ENCODE measurements at regions not wholly inside any gene's neighbourhood (a gene's known extent, or its start where the extent isn't known, plus 50 kb on each side); places are given as distances from the start of the nearest gene placed in this dataset.
"Not testable (repeated sequence)": the region's sequence is repeated elsewhere in the genome, so short reads cannot be mapped to it uniquely, and the experiment has no call there.

DNA sequence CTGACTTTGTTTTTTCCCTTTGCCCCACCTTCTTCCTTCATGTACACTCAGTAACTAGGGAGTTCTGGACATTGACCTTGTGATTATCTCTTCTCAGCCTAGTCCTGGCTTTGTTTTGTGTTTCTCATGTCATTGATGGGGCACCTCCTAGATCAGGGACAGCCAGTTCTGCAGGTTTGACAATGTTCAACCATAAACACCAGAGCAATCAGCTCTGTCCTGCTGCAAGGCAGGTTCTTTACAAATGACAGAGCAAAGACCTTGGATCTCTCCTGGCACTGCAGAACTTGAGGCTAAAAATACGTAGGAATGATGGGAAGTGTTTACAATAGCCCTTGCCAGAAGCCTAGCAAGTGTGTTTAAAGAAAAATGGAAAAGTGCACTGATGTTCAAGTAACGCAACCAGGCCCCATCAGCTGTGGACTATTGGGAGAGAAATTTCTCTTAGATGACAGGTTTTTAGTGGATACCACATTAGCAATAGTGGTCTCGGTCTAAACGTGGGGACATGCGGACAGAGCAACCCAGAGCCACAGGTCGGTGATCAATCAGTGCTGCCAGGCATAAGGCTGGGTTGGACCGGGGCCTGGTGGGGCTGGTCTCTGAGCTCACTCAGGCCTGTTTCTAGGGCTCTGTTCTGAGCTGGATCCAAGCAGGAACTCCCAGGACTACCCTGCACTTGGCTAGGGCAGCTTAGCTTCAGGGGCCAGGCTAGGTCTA lies 76.8 kb downstream of the SOWAHC start:
- no peak for DNase-seq (ENCODE audit: low read depth)

DNA sequence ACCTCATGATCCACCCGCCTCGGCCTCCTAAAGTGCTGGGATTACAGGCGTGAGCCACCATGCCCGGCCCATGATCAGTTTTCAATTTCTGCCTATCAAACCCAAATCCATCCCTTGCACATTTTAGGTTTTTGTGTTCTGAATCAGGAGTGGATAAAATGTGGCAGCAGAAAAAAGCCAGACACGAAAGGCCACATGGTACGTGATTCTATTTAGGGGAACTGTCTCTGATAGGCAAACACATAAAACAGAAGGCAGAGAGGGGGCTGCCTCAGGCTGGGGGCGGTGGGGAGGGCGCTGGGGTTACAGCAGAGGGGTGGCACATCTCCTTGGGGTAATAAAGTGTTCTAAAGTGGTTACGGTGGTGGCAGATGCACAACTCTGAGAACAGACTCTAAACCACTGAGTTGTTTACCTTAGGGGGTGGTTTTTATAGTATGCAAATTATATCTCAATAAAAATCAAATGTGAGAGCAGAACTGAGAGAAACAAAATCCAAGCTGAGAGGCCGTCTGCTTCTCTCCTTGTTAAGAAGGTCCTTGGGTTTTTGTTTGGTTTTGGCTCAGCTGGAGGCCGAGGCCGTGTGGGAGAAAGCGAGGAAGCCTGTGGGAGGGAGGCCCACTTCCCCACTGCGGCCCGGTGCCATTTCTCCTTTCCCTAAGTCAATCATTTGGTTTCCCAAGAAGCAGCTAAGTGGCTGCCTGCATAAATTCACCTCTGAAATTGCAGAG lies 78.0 kb downstream of the SOWAHC start:
- no peak for DNase-seq (ENCODE audit: low read depth)

DNA sequence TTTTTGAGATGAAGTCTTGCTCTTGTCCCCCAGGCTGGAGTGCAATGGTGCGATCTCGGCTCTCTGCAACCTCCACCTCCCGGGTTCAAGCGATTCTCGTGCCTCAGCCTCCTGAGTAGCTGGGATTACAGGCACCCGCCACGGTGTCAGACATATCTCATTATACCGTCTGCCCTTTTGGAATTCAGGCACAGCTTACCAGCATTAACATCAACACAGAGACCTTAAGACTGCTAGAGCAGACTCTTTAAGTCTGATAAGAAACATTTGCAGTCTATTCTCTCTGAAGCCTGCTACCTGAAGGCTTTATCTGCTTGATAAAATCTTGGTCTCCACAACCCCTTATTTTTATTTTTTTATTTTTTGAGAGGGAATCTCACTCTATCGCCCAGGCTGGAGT lies 78.7 kb downstream of the SOWAHC start:
- DNase-seq (ENCODE audit: low read depth): not testable (repeated sequence)

DNA sequence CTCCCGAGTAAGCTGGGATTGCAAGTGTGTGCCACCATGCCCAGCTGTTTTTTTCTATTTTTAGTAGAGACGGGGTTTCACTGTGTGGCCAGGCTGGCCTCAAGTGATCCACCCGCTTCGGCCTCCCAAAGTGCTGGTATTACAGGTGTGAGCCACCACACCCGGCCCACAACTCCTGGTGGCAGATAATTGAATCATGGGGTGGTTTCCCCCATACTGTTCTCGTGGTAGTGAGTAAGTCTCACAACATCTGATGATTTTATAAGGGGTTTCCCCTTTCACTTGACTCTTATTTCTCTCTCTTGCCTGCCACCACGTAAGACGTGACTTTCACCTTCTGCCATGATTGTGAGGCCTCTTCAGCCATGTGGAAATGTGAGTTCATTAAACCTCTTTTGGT lies 79.1 kb downstream of the SOWAHC start:
- not testable (repeated sequence) for DNase-seq (ENCODE audit: low read depth)

DNA sequence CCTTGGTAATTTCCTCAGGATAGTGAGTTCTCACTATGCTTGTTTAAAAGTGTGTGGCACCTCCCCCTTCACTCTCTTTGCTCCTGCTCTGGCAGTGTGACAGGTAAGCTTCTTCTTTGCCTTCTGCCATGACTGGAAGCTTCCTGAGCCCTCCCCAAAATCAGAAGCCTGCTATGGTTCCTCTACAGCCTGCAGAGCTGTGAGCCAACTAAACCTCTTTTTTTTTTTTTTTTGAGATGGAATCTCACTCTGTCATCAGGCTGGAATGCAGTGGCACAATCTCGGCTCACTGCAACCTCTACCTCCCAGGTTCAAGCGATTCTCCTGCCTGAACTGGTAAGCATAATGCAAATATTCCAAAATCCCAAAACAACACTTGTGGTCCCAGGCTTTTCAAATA lies 80.0 kb downstream of the SOWAHC start:
- no peak for DNase-seq (ENCODE audit: low read depth)

DNA sequence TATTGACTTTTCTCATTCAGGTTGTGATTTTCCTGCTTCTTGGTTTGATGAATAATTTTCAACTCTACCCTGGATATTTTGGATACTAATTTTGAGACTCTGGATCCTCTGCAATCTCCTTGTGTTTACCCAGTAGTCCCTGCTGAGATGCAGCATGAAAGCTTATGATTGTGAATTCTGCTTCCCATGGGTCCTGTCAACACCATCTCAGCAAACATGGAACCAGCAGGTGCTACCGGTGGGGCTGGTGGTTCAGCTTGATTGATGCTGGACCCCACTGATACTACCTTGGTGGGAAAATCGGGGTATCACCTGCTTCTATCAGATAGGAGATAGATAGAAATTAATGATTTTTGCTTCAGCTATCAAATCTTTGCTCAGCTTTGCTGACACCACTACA lies 81.1 kb downstream of the SOWAHC start:
- no peak for DNase-seq (ENCODE audit: low read depth)

DNA sequence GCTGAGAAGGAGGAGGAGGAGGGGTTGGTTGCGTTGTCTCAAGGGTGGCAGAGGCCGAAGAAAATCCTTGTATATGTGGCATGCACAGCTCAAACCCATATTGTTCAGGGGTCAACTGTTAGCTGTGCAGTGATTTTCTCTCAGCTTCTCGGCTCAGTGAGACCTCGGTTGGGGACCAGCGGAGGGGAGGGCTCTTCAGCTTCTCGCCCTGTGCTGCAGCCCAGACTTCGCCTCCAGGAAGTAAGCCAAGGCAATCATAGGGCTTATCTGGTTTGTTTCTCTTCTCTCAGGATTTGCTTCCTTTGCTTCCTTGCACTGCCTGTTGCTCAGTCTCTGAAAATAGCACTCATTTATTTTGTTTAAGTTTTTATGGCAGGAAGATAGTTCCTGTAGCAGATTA lies 85.5 kb downstream of the SOWAHC start:
- DNase-seq (ENCODE audit: low read depth): no peak

DNA sequence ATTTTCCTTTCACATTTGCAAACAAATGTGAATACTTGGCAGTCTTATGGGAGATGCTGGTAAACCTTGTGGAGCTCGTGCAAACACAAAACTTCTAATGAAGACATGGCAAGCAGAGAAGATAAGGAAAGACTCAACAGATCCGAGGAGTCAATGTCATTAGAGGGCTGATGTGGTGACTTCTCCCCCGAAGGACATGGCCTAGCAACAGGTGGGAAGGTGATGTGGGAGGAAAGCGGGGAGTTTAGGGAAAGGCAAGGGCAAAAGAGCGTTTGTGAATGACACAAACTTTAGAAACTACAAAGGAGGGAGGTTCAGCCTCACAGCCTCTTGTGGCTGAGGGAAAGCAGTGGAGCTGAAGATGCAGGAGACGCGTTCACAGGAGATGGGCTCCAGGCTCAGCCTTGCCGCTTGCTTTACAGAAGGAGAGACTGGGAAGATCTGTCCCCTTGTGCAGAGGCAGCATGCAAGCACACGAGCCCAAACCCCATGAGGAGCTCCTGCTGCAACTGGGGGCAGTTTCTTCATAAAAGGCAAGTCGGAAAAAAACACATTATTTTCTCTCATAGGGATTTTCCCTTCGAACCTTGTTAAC lies 86.6 kb downstream of the SOWAHC start:
- no peak for DNase-seq (ENCODE audit: low read depth)

DNA sequence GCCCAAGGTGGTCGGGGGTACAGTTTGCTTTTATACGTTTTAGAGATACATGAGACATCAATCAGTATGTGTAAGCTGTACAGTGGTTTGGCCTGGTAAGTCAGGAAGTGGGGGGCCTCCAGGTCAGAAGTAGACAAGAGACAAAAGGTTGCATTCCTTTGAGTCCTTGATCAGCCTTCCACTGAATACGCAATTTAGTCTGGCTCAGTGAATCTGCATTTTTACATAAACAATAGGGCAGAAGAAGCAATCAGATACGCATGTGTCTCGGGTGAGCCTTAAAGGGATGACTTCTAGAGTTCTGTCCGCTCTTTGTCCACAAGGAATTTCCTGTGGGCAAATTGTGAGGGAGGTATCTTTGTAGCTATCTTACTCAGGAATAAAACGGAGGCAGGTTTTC lies 87.2 kb downstream of the SOWAHC start:
- DNase-seq (ENCODE audit: low read depth): no peak

DNA sequence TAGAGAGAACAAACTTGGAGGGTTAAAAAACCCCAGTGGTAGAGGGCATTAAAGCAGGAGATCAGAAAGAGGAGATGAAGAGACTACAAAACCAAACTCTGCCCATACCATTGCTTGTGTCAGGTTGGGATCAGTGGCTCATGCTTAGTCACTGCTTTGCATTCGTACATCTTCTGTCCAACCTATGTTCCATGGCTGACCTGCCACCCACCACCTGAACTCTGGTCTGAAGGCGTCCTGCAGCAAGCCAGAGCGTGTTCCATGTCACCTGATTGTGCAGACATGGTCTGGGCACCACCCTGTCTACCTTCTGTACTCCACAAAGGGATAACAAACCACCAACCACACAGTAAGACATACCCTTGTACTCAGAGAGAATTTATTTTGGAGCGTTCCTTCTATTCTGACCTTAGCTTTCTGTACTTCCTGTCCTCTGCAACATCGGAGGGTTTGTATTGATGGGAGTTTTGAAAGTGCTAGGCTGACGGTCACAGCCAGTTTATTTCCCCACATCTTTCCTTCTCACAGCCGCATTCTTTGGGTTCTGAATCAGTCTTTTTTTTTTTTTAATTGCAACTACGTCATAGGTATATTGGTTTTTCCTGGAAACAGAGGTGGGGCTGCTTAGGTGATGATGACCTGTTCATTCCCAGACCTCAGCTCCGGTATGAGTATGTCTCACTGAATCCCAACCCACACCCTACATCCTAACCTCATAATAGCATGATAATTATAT lies 88.3 kb downstream of the SOWAHC start:
- DNase-seq (ENCODE audit: low read depth): no peak

DNA sequence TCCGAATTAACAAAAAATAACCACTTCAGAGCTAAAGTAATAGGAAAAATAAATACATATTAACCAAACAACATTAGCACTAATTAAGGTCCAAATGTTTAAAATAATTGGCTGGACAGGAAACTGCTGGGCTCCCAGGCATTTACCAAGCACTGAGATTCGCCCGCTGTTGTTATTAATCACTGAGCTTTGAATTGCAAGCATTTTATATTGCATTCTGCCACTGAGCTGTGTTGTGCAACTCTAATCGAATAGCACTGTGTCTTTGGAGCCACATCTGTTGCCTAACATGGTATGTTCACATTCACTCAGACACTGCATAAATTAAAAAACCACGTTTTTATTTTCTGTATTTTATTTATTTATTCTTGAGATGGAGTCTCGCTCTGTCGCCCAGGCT lies 88.9 kb downstream of the SOWAHC start:
- no peak for DNase-seq (ENCODE audit: low read depth)

DNA sequence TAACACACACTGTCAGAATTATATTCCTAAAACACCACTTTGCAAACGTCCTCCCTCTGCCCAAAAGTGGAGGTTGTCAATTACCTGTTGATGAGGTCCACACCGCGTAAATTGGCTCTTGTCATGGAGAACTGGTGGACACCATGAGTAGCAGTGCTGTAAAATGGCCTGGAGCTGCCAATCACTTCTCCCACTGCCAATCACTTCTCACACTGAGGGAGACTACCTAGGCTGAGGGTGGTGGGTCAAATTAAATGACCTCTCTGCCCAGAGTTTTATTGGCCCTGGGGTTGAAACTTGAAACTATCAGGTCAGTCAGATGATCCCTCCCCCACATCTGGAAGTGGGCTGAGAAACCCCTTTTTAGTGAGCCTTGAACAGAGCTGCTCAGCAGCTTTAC lies 89.6 kb downstream of the SOWAHC start:
- DNase-seq (ENCODE audit: low read depth): no peak

DNA sequence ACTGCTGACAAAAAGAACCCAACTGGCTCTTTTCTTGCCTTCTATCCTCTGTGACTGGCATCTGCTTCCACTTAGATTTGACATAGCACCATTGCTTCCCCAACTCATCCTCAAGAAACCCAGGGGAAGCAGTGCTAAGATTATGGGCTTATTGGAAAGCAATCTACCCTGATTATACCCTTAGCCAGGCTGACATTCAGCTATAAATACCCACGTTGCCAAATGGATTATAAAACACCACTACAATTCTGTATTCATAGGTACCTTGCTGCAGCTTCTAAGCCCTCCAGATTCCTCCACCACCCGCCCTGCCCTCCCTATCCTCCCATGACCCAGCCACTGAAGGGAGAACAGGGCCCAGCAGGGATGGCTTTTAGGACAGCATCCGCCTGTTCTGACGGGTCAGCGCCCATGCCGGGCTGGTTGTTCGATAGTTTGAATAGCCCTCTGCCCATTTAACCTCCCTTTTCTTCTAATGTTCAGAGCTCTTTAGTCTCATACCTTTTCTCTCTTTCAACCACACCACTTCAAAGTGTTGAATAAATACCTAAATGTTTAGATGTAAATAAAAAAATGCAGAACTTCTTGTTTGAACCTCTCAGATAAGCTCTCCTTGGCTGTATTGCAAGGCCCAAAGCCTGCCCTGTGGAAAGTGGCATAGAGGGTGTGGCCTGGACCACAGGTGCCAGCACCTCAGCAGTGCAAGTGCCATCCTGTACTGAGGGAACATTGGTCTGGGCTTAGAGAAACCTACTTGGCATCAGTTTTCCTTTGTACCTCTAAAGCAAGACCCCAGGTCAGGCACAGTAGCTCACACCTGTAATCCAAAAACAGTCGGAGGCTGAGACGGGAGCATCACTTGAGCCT lies 86.6 kb upstream of the RGPD5 start:
- no peak for DNase-seq (ENCODE audit: low read depth)

DNA sequence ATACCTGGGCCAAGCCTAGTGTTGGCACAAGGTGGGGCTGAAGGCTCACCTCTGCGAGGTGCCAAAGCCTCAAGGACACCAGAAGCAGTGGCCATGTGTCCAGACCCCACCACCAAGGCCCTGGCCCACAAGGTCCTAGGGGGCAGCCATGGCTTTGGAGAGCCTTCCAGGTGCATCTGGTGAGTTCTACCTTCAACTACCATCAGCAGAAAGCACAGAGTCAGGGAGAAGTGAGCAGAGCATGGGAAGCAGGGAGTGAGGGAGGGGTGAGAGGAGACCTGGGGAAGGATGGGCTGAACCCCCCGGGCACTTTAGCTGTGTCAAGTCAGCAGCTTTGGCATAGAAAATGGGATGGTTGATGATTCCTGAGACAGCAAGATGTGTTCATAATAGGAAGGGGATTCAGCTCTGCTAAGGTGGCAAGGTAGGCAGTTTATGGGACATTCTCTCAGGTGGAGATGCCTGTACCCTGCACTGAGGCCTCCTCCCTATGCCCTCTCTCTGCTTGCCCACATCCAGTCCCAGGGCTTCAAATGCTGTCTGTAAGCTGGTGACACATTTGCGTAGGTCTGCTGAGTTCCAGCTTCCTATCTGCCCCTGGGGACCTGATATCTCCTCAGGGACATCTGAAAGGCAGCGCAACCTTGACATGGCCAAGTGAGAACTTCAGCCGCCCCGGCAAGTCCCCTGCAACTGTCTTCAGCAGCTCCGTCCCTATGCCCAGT lies 83.4 kb upstream of the RGPD5 start:
- DNase-seq (ENCODE audit: low read depth): no peak

DNA sequence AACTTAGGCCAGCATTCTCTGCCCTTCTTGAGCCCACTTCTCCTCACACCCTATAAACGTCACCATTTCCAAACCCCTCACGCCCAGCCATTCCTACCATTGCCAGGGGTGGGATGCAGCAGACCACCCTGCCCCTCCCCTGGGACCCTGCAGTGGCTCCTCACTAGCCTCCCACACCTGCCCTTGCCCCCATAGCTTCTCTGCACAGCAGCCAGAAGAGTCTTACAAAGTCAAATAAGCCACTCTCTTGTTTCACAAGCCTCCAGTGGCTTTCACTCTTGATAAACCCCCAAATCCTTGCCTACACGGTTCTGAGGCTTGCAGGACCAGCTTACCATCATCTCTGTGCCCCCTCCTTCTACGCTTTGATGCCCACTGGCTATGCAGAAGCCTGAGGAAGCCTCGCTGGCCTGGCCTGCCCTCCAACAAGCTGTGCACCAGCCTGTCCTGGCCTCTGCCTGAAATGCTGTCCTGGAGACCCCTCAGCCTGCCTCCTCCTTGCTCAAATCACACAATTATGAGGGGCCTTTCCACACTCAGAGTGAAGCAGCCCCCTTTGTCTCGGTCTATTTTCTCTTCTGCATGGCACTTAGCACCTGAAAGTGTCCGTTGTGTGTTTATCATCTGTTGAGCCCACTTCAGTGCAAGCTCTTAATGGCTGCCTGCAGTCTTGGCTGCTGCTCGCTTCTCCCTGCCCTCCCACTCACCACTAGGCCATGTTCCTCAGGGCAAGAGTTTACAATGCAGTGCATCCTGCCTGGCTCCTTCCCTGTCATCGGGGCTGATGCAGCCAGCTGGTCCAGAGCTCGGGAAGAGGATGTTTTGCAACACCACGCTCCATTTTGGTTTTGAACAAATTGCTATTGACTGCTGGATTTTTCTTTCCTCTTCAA lies 82.6 kb upstream of the RGPD5 start:
- no peak for DNase-seq (ENCODE audit: low read depth)

DNA sequence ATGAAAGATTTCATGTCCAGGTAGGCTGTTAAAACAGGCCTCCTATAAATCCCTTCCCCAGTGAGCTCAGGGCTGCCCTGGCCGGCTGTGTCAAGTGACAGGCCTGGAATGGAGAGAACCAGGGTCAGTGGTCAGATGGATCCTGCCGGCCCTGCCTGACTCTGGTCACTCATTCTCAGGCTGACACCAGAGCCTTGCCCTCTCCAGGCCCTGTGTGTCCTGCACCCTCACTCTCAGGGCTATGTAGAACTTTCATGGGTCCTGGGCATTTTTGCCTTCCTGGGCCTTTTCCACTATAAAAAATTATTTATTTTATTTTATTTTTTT lies 82.0 kb upstream of the RGPD5 start:
- DNase-seq (ENCODE audit: low read depth): no peak

DNA sequence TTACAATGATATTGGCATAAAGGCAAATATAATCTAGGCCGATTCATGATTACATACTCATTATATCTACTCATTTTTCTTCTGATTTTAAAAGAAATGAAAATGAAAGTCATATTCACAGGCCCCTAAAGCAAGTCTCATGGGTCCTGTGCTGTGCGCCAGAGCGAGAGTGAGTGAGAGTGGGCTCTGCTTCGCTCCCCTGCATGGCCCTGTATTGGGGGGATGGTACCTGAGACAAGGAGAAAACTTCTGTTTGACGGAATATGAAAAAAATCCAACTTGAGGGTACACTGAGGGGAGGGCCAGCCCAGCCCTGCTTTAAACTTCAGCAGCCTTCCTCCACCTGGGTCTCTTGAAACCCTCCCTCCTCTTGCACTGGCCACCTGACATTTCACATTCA lies 81.4 kb upstream of the RGPD5 start:
- no peak for DNase-seq (ENCODE audit: low read depth)

DNA sequence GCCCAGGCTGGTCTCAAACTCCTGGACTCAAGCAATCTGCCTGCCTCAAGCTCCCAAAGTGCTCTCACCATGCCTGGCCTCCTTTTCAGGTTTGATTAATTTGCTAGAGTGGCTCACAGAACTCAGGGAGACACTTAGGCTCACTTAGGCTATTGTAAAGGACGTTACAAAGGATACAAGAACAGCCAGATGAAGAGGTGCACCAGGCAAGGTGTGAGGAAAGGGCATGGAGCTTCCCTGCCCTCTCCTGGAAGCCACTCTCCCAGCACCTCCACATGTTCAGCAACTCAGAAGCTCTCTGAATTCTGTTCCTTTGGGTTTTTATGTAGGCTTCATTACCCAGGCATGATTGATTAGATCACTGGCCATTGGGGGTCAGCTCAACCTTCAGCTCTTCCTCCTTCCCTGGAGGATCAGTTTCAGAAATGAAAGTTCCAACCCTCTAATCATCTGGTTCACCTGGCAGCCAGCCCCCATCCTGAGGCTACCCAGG lies 78.7 kb upstream of the RGPD5 start:
- no peak for DNase-seq (ENCODE audit: low read depth)

DNA sequence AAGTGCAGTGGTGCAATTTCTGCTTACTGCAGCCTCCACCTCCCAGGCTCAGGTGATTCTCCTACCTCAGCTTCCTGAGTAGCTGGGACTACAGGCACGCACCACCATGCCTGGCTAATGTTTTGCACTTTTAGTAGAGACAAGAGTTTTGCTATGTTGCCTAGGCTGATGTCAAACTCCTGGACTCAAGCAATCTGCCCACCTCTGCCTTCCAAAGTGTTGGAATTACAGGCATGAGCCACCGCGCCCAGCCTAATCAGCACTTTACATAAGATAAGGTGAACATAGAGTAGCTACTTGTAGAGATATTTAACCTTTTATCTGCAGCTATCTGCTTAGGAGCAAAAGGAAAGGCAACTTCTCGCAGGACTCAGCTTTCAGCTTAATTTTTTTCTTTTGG lies 77.5 kb upstream of the RGPD5 start:
- DNase-seq (ENCODE audit: low read depth): not testable (repeated sequence)

DNA sequence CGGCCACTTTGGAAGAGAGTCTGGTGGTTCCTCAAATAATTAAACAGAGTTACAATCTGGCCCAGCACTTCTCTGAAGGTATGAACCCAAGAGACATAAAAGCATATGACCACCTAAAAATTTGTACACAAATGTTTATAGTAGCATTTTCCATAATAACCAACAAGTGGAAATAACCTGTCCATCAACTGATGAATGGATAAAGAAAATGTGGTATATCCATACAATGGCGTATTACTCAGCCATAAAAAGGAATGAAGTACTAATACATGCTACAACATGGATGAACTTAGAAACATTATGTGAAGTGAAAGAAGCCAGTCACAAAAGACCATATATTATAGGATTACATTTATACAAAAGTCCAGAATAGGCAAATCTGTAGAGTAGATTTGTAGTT lies 76.0 kb upstream of the RGPD5 start:
- no peak for DNase-seq (ENCODE audit: low read depth)
